HuH-7 (cell line): ENCODE measurements at regions not wholly inside any gene's neighbourhood (a gene's known extent, or its start where the extent isn't known, plus 50 kb on each side); places are given as distances from the start of the nearest gene placed in this dataset.

Experiments
- DNase-seq: peaks from one replicate; pipeline ENCODE4 v3.0.0; 2011; ENCODE audit warnings: low spot score

- DNase-seq, result no peak
Observed at GRCh38 chr10:107616031-107616430, 451.5 kb upstream of the SORCS1 start.

GRCh38 chr10:107614939-107615685, 450.6 kb upstream of the SORCS1 start:
- DNase-seq, result no peak

- no peak for DNase-seq
Observed at GRCh38 chr10:107611115-107611514, 446.6 kb upstream of the SORCS1 start.

- DNase-seq, result no peak
Observed at GRCh38 chr10:107589081-107589480, 424.6 kb upstream of the SORCS1 start.

GRCh38 chr10:107585630-107586029, 421.1 kb upstream of the SORCS1 start:
- DNase-seq, result no peak

- no peak for DNase-seq
Observed at GRCh38 chr10:107583974-107584373, 419.5 kb upstream of the SORCS1 start.

GRCh38 chr10:107579970-107580369, 415.5 kb upstream of the SORCS1 start:
- no peak for DNase-seq

GRCh38 chr10:107577221-107577620, 412.7 kb upstream of the SORCS1 start:
- DNase-seq, result no peak

GRCh38 chr10:107576746-107577145, 412.2 kb upstream of the SORCS1 start:
- no peak for DNase-seq

GRCh38 chr10:107565014-107565413, 400.5 kb upstream of the SORCS1 start:
- DNase-seq, result no peak

- no peak for DNase-seq
Observed at GRCh38 chr10:107561136-107561650, 396.7 kb upstream of the SORCS1 start.

- DNase-seq, result no peak
Observed at GRCh38 chr10:107557916-107558315, 393.4 kb upstream of the SORCS1 start.

GRCh38 chr10:107554333-107554732, 389.8 kb upstream of the SORCS1 start:
- no peak for DNase-seq

GRCh38 chr10:107553470-107553869, 389.0 kb upstream of the SORCS1 start:
- DNase-seq, result no peak

GRCh38 chr10:107552963-107553362, 388.5 kb upstream of the SORCS1 start:
- no peak for DNase-seq

- DNase-seq, result no peak
Observed at GRCh38 chr10:107548301-107548700, 383.8 kb upstream of the SORCS1 start.

- DNase-seq, result no peak
Observed at GRCh38 chr10:107546986-107547385, 382.5 kb upstream of the SORCS1 start.

GRCh38 chr10:107546284-107546683, 381.8 kb upstream of the SORCS1 start:
- DNase-seq, result no peak

GRCh38 chr10:107545717-107546116, 381.2 kb upstream of the SORCS1 start:
- DNase-seq, result no peak

- no peak for DNase-seq
Observed at GRCh38 chr10:107544706-107545520, 380.4 kb upstream of the SORCS1 start.

GRCh38 chr10:107542607-107543006, 378.1 kb upstream of the SORCS1 start:
- DNase-seq, result no peak

- DNase-seq, result no peak
Observed at GRCh38 chr10:107542016-107542415, 377.5 kb upstream of the SORCS1 start.

GRCh38 chr10:107540981-107541380, 376.5 kb upstream of the SORCS1 start:
- no peak for DNase-seq
